GM19324 (cell line): ENCODE measurements at regions not wholly inside any gene's neighbourhood (a gene's known extent, or its start where the extent isn't known, plus 50 kb on each side); places are given as distances from the start of the nearest gene placed in this dataset.
"Not testable (repeated sequence)": the region's sequence is repeated elsewhere in the genome, so short reads cannot be mapped to it uniquely, and the experiment has no call there.

ENCODE experiments used
- ATAC-seq: cut with Tn5 transposase; IDR thresholded peaks from one replicate; pipeline ENCODE4 v1.9.1; 2021; ENCODE audit warnings: mild to moderate bottlenecking, moderate library complexity; ENCODE audit not compliant: unreplicated experiment, low FRiP score

DNA sequence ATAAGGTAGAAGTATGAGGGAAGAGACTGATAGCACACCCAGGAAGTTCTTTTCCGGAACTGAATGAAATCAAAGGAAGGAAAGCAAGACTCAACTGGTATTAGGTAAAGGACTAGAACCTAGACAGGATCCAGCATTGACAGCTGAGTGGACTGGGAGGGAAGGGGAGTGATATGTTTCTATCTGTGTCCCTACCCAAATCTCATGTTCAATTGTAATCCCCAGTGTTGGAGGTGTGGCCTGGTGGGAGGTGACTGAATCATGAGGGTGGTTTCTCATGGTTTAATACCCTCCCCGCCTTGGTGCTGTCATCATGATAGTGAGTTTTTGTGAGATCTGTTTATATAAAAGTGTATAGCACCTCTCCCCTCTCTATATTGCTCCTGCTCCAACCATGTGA, 415.9 kb upstream of the KCNMB2 start:
- ATAC-seq = no peak

DNA sequence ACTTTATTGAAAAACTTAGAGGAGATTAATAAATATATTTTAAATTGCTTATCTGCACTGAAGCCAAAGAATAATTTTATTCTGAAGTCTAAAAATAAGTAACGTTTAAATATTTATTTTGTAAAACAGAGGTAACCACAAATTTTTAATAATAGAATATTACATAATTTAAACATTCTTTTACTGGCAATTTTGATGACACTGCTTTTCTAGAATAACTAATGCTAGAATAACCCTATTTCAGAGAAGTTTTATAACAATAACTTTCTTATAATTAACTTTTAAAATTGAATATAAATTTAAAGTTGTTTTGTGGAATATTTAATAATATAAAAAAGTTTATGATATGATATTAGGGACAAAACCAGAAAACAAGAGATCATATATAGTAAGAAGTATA, 409.6 kb upstream of the KCNMB2 start:
- no peak for ATAC-seq

DNA sequence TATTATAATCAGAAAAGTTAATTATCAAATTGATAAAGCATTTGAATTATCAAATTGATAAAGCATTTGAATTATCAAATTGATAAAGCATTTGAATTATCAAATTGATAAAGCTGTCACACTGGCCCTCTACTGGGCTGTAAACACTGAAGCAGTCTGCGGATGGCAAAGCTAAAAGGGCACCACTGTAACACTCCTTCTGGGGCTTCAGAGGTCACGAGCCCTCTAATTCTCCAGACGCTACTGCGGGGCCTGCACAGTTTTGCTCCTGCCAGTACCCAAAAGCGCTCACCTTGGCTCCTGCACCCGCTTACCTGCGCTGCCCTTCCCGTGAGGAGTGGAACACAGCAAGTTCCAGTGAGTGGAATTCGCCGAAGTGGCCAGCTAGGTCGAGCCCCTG, 409.0 kb upstream of the KCNMB2 start:
- ATAC-seq = no peak

DNA sequence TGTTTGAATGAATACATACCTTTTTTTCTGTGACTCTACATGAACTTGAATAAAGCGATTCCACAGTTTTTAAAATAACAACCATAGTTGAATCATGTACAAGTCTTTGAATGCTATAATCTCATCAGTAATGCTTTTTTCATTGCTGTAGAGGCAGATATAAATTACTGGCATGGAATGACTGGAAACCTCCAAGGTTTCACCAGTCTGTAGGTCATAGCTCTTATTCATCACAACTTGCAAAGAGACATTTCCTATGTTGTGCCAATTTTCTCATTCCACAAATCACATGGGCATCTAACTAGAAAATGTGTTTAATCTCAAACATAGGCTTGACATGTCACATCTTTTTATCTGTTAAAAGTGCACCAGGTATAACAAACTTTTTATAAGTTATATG, 407.1 kb upstream of the KCNMB2 start:
- ATAC-seq = no peak

DNA sequence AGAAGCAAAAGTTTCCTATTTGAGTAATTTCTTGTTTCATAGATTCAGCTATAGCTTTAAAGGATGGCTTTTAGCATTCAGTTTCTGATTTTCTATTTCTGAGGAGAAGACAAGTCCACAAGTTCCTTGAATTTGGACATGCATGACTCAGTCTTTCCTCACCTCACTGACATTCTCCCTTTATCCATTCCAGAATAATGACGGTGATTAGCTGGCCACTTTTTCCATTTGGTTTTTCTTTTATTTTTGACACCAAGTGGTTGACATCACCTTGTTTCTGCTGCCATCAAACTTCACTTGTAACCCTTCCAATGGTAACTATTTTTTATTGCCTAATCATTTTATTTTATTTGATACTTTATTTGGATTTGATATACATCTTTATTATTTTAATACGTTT, 404.4 kb upstream of the KCNMB2 start:
- ATAC-seq = no peak

DNA sequence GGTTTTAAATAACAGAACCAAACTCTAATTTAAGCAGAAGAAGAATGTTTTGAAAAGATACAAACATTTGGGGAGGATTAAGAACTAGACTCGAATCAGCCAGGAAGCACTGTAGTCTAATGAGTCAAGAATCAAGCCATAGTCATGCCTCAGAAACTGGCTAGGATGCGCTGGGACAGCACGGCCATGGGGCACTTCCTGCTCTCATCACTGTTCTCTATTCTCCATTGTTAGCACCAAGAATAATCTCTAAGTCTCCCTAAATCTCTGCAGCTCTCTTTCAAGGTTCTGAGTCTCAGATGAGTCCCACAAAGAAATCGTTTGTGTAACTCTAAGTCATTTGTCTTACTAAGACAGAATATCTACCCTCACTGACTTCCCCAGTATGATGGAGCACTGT, 399.0 kb upstream of the KCNMB2 start:
- ATAC-seq = no peak

DNA sequence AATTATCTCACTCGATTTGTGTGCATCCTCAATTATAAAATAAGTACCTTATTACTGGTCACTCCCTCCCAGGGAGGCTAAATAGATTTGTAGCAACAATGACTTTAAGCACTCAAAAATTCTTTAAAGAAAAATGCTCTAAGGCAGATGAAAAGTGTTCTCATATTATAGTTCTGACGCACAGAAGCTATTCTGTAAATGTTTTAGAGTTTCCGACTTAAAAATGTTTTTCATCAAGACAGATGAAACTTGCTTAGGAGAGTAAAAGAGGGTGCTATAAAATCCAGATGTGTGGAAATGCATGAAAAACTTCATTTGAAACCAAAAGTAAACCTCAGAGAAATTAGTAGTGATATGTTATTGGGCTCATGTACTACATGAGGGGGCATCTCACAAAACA, 398.4 kb upstream of the KCNMB2 start:
- ATAC-seq = no peak

DNA sequence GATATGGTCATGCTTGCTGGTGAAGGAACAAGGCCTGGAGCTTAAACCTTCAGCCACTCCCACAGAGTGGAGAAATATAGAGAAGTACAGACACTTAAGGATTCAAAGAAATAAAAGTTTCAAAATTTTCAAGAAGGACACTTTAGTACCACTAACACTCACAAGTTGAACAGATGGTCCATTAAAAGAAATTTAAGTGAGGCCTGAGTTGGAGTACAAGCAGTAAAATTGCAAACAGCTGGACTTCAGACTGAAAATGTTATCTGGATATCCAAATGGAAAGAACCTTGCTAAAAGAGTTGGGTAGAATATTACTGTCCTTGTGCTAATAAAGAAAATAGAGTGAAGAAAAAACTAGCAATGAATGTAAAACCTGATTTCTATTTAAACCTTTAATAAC, 397.1 kb upstream of the KCNMB2 start:
- no peak for ATAC-seq

DNA sequence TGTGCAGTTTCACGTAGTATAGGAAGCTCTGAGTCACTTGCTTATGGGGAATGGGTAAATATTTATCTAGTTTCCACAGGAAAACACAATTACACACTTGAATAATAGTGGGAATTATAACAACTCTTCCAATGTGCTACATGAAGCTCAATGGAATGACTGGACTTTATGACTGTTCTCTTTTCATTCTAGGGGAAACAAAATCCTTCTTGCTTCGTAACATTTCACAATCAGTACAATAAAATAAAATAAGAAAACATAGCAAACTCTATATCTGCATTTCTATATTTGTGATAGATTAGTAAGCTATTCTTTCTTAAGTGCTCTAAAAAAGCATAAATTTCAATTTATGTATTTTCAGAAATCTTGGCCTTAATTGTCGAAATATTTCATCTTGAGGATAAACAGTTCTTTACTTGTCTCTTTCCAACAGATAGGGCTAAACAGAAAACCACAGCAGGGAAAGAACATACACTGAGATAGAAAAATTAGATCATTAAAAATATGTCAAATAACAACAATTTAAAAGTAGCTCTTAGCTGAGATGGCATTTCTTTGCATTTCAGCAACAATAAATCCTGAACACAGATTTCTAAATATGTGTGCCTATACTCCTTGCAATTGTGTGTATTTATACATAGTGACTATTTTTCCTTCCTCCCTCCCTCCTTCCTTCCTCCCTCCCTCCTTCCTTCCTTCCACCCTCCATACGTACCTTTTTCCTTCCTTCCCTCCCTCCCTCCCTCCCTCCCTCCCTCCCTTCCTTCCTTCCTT, 395.5 kb upstream of the KCNMB2 start:
- no peak for ATAC-seq

DNA sequence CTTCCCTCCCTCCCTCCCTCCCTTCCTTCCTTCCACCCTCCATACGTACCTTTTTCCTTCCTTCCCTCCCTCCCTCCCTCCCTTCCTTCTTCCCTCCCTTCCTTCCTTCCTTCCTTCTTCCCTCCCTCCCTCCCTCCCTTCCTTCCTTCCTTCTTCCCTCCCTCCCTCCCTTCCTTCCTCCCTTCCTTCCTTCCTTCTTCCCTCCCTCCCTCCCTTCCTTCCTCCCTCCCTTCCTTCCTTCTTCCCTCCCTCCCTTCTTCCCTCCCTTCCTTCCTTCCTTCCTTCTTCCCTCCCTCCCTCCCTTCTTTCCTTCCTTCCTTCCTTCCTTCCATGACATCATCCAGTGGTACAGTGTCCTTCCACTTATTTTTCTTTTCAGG, 394.9 kb upstream of the KCNMB2 start:
- not testable (repeated sequence) for ATAC-seq

DNA sequence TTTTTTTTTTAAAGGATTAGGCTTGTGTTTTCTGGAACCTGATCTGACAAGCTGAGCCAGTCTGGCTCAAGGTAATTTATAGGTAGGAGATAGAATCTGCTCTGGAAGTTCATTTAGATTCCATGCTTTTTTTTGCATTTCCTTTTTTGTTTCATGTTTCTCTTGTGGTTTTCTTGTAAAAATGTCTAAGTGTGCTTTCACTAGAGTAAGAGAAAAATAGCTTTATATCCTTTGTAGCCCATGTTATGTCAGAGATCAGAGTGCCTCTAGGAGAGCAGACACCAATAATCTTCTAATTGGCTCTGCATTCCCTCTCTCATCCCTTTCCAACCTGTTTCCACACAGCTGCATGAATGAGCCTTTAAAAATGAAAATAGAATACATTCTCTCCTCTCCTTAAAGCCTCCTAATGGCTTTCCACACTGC, 389.8 kb upstream of the KCNMB2 start:
- no peak for ATAC-seq

DNA sequence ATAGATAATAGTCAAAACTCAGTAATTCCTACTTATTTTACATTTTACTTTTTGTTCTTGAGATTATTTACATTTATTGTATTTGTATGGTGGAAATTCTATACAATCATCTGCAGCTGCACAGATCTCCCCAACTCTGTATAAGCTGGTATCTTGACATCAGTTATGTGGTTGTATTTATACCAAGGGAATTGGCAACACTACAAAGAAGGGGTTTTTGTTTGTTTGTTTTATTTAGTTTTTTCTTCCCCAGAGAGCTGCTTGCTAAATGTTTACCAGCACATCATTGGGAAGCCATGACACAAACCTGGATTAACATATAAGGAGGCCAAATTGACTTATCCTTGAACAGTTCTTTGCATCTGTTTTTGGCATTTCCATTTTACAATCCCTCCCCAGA, 389.2 kb upstream of the KCNMB2 start:
- ATAC-seq = no peak

DNA sequence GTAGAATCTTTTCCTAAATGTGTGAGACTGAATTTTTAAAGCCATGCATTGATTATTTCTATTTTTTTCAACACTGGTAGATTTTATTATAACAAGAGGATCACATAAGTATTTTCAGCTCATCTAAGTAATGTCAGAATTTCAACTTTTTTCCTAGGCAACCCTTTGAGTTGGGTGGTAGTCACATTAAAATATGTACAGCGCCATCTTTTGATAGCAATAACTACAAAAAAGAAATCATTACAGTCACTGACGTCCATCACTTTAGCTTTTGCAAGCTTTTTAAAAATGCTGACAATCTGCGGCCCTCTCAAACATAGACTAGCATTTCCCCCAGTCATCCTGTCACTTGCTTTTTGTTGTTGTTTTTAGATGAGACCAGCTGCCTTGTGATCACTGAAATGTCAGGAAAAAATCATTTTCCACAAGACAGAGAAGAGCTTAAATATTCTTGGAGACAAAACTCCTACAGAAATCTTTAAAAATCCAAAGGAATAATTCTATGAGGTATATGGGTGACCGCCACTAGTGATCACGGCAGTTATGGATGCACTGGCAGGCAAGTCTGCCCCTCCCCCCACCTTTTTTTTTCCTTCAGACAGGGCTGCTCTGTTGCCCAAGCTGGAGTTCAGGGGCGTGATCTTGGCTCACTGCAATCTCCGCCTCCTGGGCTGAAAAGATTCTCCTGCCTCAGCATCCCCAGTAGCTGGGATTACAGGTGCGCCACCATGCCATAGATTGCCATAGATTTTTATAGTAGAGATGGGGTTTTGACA, 384.0 kb upstream of the KCNMB2 start:
- no peak for ATAC-seq

DNA sequence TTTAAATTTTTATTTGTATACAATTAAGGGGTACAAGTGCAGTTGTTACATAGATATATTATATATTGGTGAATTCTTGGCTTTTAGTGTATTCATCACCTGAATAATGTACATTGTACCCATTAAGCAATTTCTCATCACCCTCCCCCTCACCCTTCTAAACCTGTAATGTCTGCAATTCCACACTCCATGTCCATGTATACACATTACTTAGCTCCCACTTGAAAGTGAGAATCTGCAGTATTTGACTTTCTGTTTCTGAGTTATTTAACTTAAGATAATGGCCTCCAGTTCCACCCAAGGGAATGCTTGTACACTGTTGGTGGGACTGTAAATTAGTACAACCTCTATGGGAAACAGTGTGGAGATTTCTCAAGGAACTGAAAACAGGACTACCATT, 383.2 kb upstream of the KCNMB2 start:
- ATAC-seq = no peak

DNA sequence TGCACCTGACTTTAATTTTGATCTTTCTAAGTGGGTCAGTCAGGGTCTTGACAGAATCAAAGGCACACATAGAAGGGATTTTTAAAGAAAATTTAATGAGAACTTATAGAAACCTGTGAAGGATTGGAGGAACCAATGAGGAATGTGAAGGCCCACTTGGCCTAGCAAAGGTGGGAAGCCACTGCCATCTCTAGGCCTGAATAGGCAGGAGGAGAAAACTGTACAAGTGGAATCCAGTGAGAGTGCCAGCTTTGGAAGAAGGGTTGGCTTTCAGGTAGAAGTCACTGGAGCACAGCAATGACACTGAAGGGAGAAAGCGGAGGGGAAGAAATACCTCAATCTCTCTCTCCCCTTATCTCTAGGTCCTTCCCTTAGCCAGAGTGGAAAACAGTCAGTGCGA, 380.7 kb upstream of the KCNMB2 start:
- no peak for ATAC-seq

DNA sequence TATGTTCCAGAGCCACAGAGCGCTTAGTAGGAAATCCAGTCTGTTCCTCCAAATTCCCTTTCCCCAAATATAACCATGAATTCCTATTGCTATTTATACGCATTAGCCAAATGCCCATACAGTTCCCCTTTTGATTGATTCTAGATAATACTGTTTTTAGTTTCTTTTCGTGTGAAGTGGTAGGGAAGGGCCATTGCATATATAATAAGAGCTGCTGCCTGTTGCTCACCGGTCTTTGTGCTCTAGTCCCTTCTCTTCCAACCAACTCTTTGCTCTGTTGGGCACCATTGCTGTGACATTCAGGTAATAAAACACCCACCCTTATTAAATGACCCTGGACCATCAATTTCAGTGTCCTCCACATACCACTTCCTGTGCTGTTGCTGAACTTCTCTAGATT, 379.9 kb upstream of the KCNMB2 start:
- ATAC-seq = no peak

DNA sequence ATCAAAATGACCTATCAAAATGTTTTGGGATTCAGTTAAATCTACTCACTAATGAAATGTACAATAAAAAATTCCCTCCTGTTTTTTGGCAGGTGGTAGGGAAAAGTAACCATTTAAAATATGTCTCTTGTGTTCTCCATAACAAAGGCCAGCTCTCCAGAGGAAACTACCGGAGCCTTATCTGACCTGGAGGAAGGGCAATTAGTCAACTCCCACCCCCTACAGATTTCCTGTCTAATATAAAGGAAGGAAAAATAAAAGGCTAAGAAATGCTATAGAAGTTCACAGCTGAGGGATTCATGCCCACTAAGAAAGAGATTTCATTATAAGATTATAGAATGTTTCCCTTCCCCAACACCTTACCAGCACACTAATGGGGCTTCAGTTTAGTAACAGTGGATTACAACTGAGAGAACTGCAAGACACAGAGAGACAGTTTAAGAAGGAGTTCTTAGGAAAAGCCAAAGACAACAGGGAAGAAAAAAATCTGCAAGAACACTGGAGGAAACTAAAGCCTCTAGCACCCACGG, 376.5 kb upstream of the KCNMB2 start:
- ATAC-seq = no peak

DNA sequence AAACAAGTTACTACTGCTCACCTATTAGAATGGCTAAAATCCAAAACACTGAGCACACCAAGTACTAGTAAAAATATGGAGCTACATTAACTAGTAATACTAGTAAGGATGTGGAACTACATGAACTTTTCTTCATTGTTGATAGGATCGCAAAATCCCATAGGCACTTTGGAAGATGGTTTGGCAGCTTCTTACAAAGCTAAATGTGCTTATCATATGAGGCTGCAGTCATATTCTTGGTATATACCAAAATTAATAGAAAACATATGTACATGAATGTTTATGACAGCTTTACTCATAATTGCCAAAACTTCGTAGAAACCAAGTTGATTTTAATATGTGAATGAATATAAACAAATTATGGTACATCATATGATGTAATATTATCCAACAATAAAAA, 366.8 kb upstream of the KCNMB2 start:
- no peak for ATAC-seq

DNA sequence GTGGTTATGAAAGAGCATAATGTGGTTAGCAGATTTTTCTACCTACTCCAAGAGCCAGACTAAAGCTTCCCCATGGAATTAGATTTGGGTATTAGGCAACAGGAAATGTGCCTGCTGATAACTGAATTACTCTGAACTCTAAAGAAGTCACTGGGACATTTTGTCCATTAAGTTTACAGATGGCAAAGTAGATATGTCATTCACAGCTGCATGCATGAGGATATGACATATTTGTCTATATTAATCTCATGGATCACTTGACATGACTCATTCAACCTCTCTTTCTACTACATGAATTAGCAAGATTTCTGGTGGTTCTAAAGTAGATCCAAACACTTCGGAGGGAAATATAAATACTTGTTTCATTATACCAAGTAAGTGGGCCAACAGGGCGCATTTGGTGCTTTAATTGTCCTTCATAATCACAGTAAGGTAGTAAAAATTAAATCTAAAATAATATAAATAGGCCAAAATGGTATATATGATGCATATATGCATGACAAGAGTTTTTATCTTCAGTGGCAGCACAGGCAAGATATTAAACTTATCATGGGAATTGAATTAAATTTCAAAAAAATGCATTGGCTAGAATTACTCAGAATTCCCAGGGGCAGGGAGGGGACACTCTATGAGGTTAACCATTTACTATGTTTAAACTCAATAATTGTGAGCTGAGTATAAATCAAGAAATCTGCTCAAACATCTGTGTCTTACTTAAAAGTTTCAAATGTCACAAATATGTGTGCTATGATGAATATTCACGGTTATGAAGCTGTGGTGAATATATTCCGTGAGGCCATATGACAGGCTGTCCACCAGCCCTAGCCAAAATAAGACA, 365.3 kb upstream of the KCNMB2 start:
- ATAC-seq = no peak

DNA sequence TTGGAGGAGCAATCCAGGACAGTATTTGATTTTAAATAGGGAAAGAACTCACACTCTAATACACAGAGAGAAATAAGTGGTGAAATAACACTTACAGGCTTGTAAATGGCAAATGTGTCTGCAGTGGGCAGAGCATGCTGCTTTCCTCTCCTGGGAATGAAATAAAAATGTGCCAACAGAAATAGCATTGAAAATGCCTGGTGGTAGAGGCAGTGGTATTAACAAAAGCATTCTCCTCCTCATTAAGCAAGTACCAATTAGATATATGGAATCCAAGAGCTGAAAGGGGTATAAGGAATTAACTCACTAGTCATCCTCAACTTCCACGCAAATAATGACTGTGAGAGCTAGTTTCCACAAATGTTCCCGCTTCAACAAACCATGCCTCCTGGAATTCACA, 364.1 kb upstream of the KCNMB2 start:
- no peak for ATAC-seq
